ENCODE measurements at regions not wholly inside any gene's neighbourhood (a gene's known extent, or its start where the extent isn't known, plus 50 kb on each side); places are given as distances from the start of the nearest gene placed in this dataset.

GRCh38 chr10:3480281-3480989 lies 304.6 kb downstream of the KLF6 start:
- no peak for TF ChIP-seq CTCF (conservative IDR thresholded peaks at IDR 0.05; ENCODE audit: low read depth, low read length)
- TF ChIP-seq EZH2phosphoT487 (IDR thresholded peaks at IDR 0.05; ENCODE audit: borderline replicate concordance, low read length) = no peak
- no peak for TF ChIP-seq EZH2 (IDR thresholded peaks at IDR 0.05; ENCODE audit: low read length, unreplicated experiment)

Data from PC-3 (cell line).